ENCODE measurements at regions not wholly inside any gene's neighbourhood (a gene's known extent, or its start where the extent isn't known, plus 50 kb on each side); places are given as distances from the start of the nearest gene placed in this dataset.

- TF ChIP-seq CTCF (IDR thresholded peaks at IDR 0.05; ENCODE audit: poor library complexity) (no peak), EZH2 (IDR thresholded peaks at IDR 0.05; ENCODE audit: borderline replicate concordance) (no peak)
Measured at GRCh38 chr3:59611649-59612443, 562.0 kb upstream of the CFAP20DC start.

Data from hepatocyte (in vitro differentiated cells).